HT1080 (cell line): ENCODE measurements at regions not wholly inside any gene's neighbourhood (a gene's known extent, or its start where the extent isn't known, plus 50 kb on each side); places are given as distances from the start of the nearest gene placed in this dataset.
A peak's percentile ranks its signal among the peaks of the same experiment; 100 is the strongest.
"Not testable (repeated sequence)": the region's sequence is repeated elsewhere in the genome, so short reads cannot be mapped to it uniquely, and the experiment has no call there.

ENCODE experiments used
- DNase-seq: peaks from one replicate; pipeline ENCODE4 v3.0.0-alpha.2; 2015; ENCODE audit warnings: low read depth

- peak; percentile 11 for DNase-seq
Measured at GRCh38 chr5:29001666-29002065, 1963.3 kb upstream of the CDH9 start.

- DNase-seq: no peak
Measured at GRCh38 chr5:28984639-28985038, 1946.3 kb upstream of the CDH9 start.

GRCh38 chr5:28975508-28975907 lies 1937.1 kb upstream of the CDH9 start:
- no peak for DNase-seq

GRCh38 chr5:28967848-28968247 lies 1929.5 kb upstream of the CDH9 start:
- DNase-seq: no peak

- DNase-seq: no peak
Measured at GRCh38 chr5:28961816-28962215, 1923.4 kb upstream of the CDH9 start.

- peak; percentile 21 for DNase-seq
Measured at GRCh38 chr5:28958581-28958980, 1920.2 kb upstream of the CDH9 start.

- DNase-seq: no peak
Measured at GRCh38 chr5:28957450-28957849, 1919.1 kb upstream of the CDH9 start.

GRCh38 chr5:28954074-28954473 lies 1915.7 kb upstream of the CDH9 start:
- DNase-seq: peak; percentile 67

GRCh38 chr5:28947865-28948264 lies 1909.5 kb upstream of the CDH9 start:
- DNase-seq: no peak

GRCh38 chr5:28945859-28946258 lies 1907.5 kb upstream of the CDH9 start:
- DNase-seq: no peak

GRCh38 chr5:28929366-28929765 lies 1891.0 kb upstream of the CDH9 start:
- not testable (repeated sequence) for DNase-seq

- DNase-seq: not testable (repeated sequence)
Measured at GRCh38 chr5:28928327-28928790, 1890.0 kb upstream of the CDH9 start.

GRCh38 chr5:28927559-28928326 lies 1889.4 kb upstream of the CDH9 start:
- DNase-seq: no peak

GRCh38 chr5:28926422-28926821 lies 1888.0 kb upstream of the CDH9 start:
- no peak for DNase-seq

- no peak for DNase-seq
Measured at GRCh38 chr5:28917631-28918030, 1879.2 kb upstream of the CDH9 start.

- no peak for DNase-seq
Measured at GRCh38 chr5:28914297-28914696, 1875.9 kb upstream of the CDH9 start.

- no peak for DNase-seq
Measured at GRCh38 chr5:28903643-28904042, 1865.3 kb upstream of the CDH9 start.

GRCh38 chr5:28896949-28897348 lies 1858.6 kb upstream of the CDH9 start:
- DNase-seq: peak; percentile 15

- no peak for DNase-seq
Measured at GRCh38 chr5:28880936-28881335, 1842.5 kb upstream of the CDH9 start.

GRCh38 chr5:28877050-28877449 lies 1838.7 kb upstream of the CDH9 start:
- DNase-seq: no peak

GRCh38 chr5:28864006-28864405 lies 1825.6 kb upstream of the CDH9 start:
- DNase-seq: no peak

- no peak for DNase-seq
Measured at GRCh38 chr5:28862860-28863196, 1824.4 kb upstream of the CDH9 start.

GRCh38 chr5:28862137-28862859 lies 1823.9 kb upstream of the CDH9 start:
- no peak for DNase-seq
